GM12865 (cell line): ENCODE measurements at regions not wholly inside any gene's neighbourhood (a gene's known extent, or its start where the extent isn't known, plus 50 kb on each side); places are given as distances from the start of the nearest gene placed in this dataset.

Source experiments
- DNase-seq: peaks from one replicate; pipeline ENCODE4 v3.0.0; 2010; ENCODE audit warnings: low read depth
- H3K4me3 ChIP-seq: 2 replicates; pipeline ENCODE4 v1.5.1; 2011; ENCODE audit warnings: mild to moderate bottlenecking, low read depth, low read length, control low read depth
- CTCF ChIP-seq: IDR thresholded peaks from 2 replicates; pipeline ENCODE4 v1.5.1; 2011; ENCODE audit warnings: low read length, control low read depth, low read depth, inconsistent platforms; ENCODE audit not compliant: insufficient read depth; ENCODE audit errors: missing control alignments

- no peak overlapping the region for H3K4me3 ChIP-seq
- TF ChIP-seq CTCF: no peak
- DNase-seq: no peak
Observed at GRCh38 chr3:77917225-77917624, 877.3 kb downstream of the ROBO2 start.

- TF ChIP-seq CTCF: no peak
- no peak for DNase-seq
- no peak overlapping the region for H3K4me3 ChIP-seq
Observed at GRCh38 chr3:77919244-77919643, 879.3 kb downstream of the ROBO2 start.

GRCh38 chr3:77931255-77932009 lies 891.5 kb downstream of the ROBO2 start:
- DNase-seq: no peak

GRCh38 chr3:77932926-77933325 lies 893.0 kb downstream of the ROBO2 start:
- no peak for TF ChIP-seq CTCF
- no peak for DNase-seq
- H3K4me3 ChIP-seq: no peak overlapping the region

More at GRCh38 chr3:77931255-77932009, 891.5 kb downstream of the ROBO2 start:
- no peak overlapping the region for H3K4me3 ChIP-seq
- no peak for TF ChIP-seq CTCF

GRCh38 chr3:77933926-77934325 lies 894.0 kb downstream of the ROBO2 start:
- no peak for DNase-seq
- H3K4me3 ChIP-seq: no peak overlapping the region
- TF ChIP-seq CTCF: no peak

- DNase-seq: no peak
- no peak for TF ChIP-seq CTCF
- no peak overlapping the region for H3K4me3 ChIP-seq
Observed at GRCh38 chr3:77935418-77935817, 895.5 kb downstream of the ROBO2 start.

- no peak for TF ChIP-seq CTCF
- no peak overlapping the region for H3K4me3 ChIP-seq
- DNase-seq: no peak
Observed at GRCh38 chr3:77939726-77940125, 899.8 kb downstream of the ROBO2 start.
